GM12872 (cell line): ENCODE measurements at regions not wholly inside any gene's neighbourhood (a gene's known extent, or its start where the extent isn't known, plus 50 kb on each side); places are given as distances from the start of the nearest gene placed in this dataset.

ENCODE experiments used
- CTCF ChIP-seq: IDR thresholded peaks from 3 replicates; pipeline ENCODE4 v1.5.1; 2011; ENCODE audit warnings: low read depth, mild to moderate bottlenecking, low read length, moderate library complexity; ENCODE audit not compliant: insufficient read depth

GRCh38 chr7:41885078-41885477, 182.2 kb upstream of the INHBA start:
- no peak for TF ChIP-seq CTCF

GRCh38 chr7:41882745-41883420, 180.0 kb upstream of the INHBA start:
- no peak for TF ChIP-seq CTCF

GRCh38 chr7:41882256-41882655, 179.4 kb upstream of the INHBA start:
- TF ChIP-seq CTCF = no peak

GRCh38 chr7:41881331-41882130, 178.6 kb upstream of the INHBA start:
- TF ChIP-seq CTCF = no peak

- TF ChIP-seq CTCF = no peak
Measured at GRCh38 chr7:41880107-41880506, 177.2 kb upstream of the INHBA start.

GRCh38 chr7:41879403-41879802, 176.5 kb upstream of the INHBA start:
- no peak for TF ChIP-seq CTCF

- TF ChIP-seq CTCF = no peak
Measured at GRCh38 chr7:41878309-41879295, 175.7 kb upstream of the INHBA start.
